ENCODE measurements at regions not wholly inside any gene's neighbourhood (a gene's known extent, or its start where the extent isn't known, plus 50 kb on each side); places are given as distances from the start of the nearest gene placed in this dataset.

- no TSS peak for BruUV-seq (replicated peaks)
- Histone ChIP-seq H2BK5ac (ENCODE audit: low read depth, low read length, poor library complexity, severe bottlenecking) (no peak overlapping the region), H3K4me3 (ENCODE audit: insufficient read depth, low read depth, low read length) (no peak overlapping the region), H3K4me1 (ENCODE audit: control insufficient read depth, insufficient read depth, low read length) (no peaks in the 10 kb centered on the region), H2AK5ac (ENCODE audit: low read depth, low read length) (no peak overlapping the region), H3K36me3 (ENCODE audit: control insufficient read depth, insufficient read depth, low read length) (no peaks in the 10 kb centered on the region), H2AFZ (replicated peaks; ENCODE audit: low read length, poor library complexity) (no peak overlapping the region), H3K27ac (ENCODE audit: insufficient read depth, low read length) (no peak overlapping the region), H4K5ac (ENCODE audit: low read depth, low read length) (no peak overlapping the region), H3K56ac (ENCODE audit: extremely low read depth, insufficient read depth, low read length) (no peak overlapping the region), H2BK20ac (ENCODE audit: low read depth, low read length) (no peak overlapping the region), H3K14ac (replicated peaks; ENCODE audit: low read depth, low read length) (no peak overlapping the region), H4K8ac (ENCODE audit: low read depth in 2 of 2, low read length in 2 of 2) (no peak overlapping the region), H3K9me1 (ENCODE audit: insufficient read depth, low read length) (no peaks in the 10 kb centered on the region), H2AK9ac (replicated peaks; ENCODE audit: low read depth, low read length, poor library complexity) (no peak overlapping the region), H3K4ac (ENCODE audit: low read depth, low read length) (no peak overlapping the region), H3K18ac (ENCODE audit: low read depth, low read length) (no peak overlapping the region), H2BK15ac (ENCODE audit: low read depth, low read length) (no peak overlapping the region), H3K79me1 (ENCODE audit: low read depth in 1 of 2, low read length in 2 of 2) (no peaks in the 10 kb centered on the region), H3K9ac (ENCODE audit: low read depth, low read length) (no peak overlapping the region), H4K20me1 (ENCODE audit: insufficient read depth, low read length) (no peaks in the 10 kb centered on the region), H4K91ac (ENCODE audit: insufficient read depth, low read depth, low read length) (no peak overlapping the region), H2BK120ac (ENCODE audit: low read depth, low read length) (no peak overlapping the region), H3K23ac (ENCODE audit: low read depth, low read length) (no peak overlapping the region), H3K9me3 (ENCODE audit: control insufficient read depth, insufficient read depth, low read length) (peaks cover 50% of the 10 kb centered on the region), H3K4me2 (ENCODE audit: low read depth, low read length) (no peak overlapping the region), H3K27me3 (ENCODE audit: control insufficient read depth, insufficient read depth, low read length) (no peaks in the 10 kb centered on the region)
- dilution Hi-C loops (cut with HindIII; ENCODE audit: low sequenced_read_pairs, unreplicated experiment): no loop called here
- in situ Hi-C loops (cut with MboI; ENCODE audit: low sequenced_read_pairs): no loop called here
- intact Hi-C loops (cut with micrococcal nuclease): no loop called here
- ChIA-PET CTCF (interaction anchor here (0.6 kb wide), 1 partner anchor 91 kb away, joined by 6 read pairs; no protein-coding TSS in a partner anchor), POLR2A (ENCODE audit: unreplicated experiment) (no interaction called here)
- WGBS, 2 experiments (ENCODE audit: extremely low coverage in 2 of 2, insufficient read length in 1 of 2): 48% methylated on average over 5 of the region's 12 CpGs; no CpG with 5 or more reads in 1 of the 2 experiments
- DNase-seq: no peak
- no peak for TF ChIP-seq USF2 (IDR thresholded peaks at IDR 0.05; ENCODE audit: low read depth, low read length)
- no peak for TF ChIP-seq RAD21 (IDR thresholded peaks at IDR 0.05; ENCODE audit: low read length)
- TF ChIP-seq CHD1 (IDR thresholded peaks at IDR 0.05; ENCODE audit: low read depth, low read length): no peak
- TF ChIP-seq RFX5 (IDR thresholded peaks at IDR 0.05; ENCODE audit: low read depth, low read length): no peak
- TF ChIP-seq FOS (IDR thresholded peaks at IDR 0.05; ENCODE audit: low read depth, low read length): no peak
- TF ChIP-seq CTCF (conservative IDR thresholded peaks at IDR 0.05; ENCODE audit: low read depth, low read length): no peak
- TF ChIP-seq CEBPB (IDR thresholded peaks at IDR 0.05; ENCODE audit: low read depth, low read length): no peak
- TF ChIP-seq MAFK (IDR thresholded peaks at IDR 0.05; ENCODE audit: low read depth, low read length): no peak
- TF ChIP-seq MXI1 (IDR thresholded peaks at IDR 0.05; ENCODE audit: borderline replicate concordance, low read depth, low read length): no peak
- no peak for ATAC-seq (ENCODE audit: low read depth)
Observed at GRCh38 chr10:130357951-130358350, 221.8 kb downstream of the GLRX3 start.
